GM19372 (cell line): ENCODE measurements at regions not wholly inside any gene's neighbourhood (a gene's known extent, or its start where the extent isn't known, plus 50 kb on each side); places are given as distances from the start of the nearest gene placed in this dataset.

Experiments used
- ATAC-seq: cut with Tn5 transposase; IDR thresholded peaks from one replicate; pipeline ENCODE4 v1.9.1; 2021; ENCODE audit warnings: mild to moderate bottlenecking, low read depth, moderate library complexity; ENCODE audit not compliant: unreplicated experiment

- ATAC-seq, result no peak
These were observed 97.0 kb upstream of the NR4A3 start for GRCh38 chr9:99724640-99725039.

DNA sequence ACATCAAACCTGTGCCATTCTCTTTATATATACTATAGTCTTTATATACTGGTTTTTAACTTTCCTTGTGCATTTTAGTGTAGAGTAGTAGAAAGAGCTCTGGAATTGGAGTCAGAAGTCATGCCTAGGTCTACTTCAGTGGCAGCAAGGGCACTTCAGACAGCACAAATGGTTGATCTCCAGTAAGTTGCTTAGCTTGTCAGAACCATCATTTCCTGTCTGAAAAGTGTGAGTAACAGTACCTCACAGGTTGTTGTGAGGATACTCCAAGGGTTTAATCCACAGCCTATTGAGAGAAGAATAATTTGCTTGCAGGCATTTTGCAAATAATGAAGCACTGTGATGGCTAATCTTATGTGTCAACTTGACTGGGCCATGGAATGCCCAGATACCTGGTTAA, 95.8 kb upstream of the NR4A3 start:
- no peak for ATAC-seq

DNA sequence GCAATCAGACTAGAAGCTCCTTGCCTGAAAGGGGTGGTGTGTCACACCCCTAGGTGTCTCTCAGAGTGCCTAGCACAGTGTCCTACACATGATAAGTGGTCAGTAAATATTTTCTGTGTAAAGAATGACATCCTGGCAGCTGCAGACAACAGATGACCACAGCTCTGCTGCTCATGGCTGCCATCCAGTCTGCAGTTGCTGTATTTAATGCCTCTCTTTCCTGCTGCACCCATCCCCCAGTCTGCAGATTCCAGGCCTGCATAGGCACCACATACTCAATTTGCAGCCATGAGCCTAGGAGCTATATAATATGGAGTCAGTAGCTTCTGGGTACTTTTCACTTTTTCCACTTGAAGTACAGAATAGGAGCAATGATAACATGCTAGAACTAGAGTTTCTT, 94.9 kb upstream of the NR4A3 start:
- no peak for ATAC-seq

- ATAC-seq, result no peak
These were observed 91.6 kb upstream of the NR4A3 start for GRCh38 chr9:99730062-99730461.

DNA sequence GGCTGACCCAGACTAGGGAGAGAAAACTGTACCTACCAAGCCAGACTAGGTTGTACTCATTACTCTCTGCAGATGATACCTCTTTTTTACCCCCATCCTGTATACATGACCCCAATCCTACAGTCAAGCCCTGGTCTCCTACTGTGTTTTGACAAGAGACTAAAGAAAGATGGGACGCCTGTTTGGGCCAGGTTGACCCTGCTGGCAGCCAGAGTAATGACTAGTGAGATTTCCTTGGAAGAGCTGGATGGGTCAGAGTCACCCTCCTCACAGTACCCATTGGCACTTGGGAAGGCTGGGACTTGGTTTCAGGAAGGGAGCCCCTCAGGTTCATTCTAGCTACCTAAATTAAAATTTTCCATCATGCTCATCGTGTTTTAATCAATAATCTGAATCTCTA, 89.7 kb upstream of the NR4A3 start:
- no peak for ATAC-seq

DNA sequence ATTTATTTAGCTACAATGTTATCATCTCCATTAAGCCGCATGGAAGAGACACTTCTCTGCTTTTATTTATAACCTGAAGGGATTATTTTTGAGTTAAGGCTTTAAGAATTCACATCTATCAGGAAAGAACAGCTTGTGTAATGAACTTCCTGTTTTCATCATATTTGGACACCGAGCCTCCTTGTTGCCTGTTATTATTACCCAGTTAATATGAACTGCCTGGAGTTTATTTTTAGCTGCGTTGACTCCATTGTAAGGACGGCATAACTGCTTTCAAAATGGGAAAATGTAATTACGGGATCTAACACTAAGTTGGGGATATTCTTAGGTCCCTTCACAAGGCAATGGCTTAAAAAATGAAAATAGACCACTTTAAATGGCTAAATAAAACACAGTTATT, 89.0 kb upstream of the NR4A3 start:
- ATAC-seq, result no peak

DNA sequence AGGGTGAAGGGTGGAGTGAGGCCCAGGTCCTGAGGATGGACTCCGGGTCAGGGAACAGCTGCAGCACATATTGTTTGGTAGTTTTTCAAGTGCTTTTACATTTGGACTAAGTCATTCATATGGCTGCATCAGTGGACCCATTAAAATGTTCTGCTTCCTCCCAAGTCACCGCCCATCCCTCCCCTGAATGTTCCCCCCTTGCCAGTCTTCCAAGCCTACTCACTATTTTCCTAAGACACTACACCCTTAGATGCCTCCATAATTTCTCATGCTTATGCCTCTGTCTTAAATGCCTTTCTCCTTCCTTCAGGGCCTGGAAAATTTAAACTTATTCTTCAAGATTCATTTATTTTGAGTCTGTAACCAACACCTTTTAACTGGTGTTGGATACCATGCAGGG, 86.6 kb upstream of the NR4A3 start:
- no peak for ATAC-seq

- no peak for ATAC-seq
These were observed 85.4 kb upstream of the NR4A3 start for GRCh38 chr9:99736291-99736690.

- ATAC-seq, result no peak
These were observed 84.0 kb upstream of the NR4A3 start for GRCh38 chr9:99737649-99738048.

DNA sequence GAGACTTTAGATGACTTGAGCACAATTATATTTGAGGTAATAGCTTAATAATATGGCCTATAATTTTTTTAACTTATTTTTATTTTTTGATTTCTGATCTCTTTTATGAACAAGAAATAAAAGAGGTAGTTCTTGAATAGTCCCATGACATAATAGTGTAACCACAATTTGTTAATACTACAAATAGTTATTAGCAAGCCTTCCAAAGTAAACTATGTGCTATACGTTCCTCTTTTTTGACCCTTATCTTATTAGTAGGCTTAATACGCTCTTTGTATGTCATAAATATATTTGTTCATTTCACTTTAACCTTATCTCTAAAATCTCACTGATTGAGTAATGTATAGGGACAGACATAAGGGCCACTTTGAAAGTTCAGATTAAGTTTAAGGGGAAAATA, 78.7 kb upstream of the NR4A3 start:
- no peak for ATAC-seq

DNA sequence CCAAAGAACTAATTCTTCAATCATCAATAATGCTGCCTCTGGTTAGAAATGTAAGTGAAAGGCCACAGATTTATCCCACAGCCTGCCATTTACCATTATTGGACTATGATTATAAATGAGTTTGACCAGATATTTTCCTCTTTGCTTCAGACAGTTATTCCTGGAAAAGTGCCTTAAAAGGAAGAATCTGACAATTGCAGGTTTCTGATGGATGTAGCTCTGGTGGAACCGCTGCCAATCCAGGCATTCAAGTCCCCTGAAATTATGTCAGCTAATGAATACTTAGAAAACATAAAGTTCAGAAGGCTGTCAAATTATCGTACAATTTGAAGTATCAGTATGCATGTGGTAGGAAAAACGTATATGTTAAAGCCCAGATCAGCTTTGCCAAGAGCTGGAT, 78.2 kb upstream of the NR4A3 start:
- ATAC-seq, result no peak

DNA sequence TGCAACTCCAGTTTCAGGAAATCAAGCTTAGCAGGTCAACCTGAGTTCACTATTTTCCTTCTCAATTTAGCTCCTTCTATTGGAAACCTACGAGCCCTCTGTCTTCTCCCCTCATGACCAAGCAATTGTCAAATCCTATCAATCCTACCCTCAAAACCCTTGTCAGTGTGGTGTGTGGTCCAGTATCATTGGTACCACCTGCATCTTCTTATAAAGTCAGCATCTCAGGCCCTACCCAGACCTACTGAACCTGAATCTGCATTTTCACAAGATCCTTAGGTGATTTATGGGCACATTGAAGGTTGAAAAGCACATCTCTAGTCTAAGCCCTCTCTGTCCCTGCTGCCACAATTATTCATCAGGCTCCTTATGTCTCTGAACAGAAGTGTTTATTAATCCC, 77.6 kb upstream of the NR4A3 start:
- no peak for ATAC-seq

DNA sequence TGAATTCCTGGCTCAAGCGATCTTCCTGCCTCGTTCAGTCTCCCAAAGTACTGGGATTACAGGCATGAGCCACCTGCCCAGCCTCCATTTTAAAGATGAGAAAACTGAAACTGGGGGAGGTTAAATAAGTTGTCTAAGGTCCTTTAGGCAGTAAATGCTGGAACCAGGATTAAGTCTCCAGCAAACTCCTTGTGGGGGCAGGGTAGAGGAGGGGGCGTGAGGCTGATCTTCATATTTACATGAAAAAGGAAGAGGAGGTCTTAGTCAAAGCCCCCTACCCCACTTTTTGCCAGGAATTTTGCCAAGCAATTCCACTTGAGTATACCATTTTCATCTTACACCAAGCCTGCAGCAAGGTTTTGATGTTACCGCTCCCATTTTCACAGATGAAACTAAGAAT, 76.6 kb upstream of the NR4A3 start:
- ATAC-seq, result no peak

DNA sequence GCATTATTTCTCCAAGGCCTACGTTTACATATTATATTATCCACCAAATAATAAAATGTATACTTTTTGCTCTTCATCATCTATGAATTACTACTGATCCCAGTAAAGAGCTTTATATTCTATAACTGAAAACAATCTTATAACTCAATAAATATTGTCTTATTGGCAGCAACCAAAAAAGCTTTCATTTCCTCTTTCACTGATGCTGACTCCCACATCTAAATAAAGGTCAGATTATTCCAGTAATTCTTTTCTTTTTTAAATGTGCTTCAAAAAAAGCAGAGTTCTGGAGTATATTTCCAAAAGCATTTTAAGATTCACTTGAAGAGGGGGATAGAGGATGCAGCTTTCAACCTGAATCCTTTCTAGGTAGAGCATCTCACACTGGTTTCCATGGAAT, 75.3 kb upstream of the NR4A3 start:
- no peak for ATAC-seq

- ATAC-seq, result no peak
These were observed 73.4 kb upstream of the NR4A3 start for GRCh38 chr9:99748266-99748665.

- no peak for ATAC-seq
These were observed 73.0 kb upstream of the NR4A3 start for GRCh38 chr9:99748676-99749075.

- ATAC-seq, result no peak
These were observed 72.0 kb upstream of the NR4A3 start for GRCh38 chr9:99749641-99750040.

- no peak for ATAC-seq
These were observed 71.2 kb upstream of the NR4A3 start for GRCh38 chr9:99750526-99750925.

DNA sequence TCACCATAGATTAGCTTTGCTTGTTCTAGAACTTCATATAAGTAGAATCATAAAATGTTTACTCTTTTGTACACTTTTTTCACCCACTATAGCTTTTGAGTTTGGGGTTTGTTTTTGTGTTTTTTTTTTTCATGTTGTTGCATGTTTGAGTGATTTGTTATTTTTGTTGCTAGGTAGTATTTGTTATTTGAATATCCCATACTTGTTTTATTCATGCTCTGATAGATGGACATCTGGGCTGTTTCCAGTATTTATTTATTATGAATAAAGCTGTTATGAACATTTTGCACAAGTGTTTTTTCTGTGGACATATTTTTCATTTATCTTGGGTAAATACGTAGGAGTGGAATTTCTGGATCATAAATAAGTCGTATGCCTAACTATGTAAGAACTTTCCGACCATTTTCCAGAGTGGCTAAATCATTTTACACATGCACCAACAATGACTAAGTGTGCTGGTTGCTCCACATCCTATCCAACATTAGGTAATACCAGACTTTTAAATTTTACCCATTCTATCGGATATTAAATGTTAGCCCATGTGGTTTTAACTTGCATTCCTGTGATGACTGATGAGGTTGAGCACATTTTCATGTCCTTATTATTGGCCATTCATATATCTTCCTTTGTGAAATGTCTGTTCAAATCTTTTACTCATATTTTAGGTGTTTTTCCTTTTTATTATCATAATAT, 69.1 kb upstream of the NR4A3 start:
- no peak for ATAC-seq

GRCh38 chr9:99753436-99753835, 68.2 kb upstream of the NR4A3 start:
- no peak for ATAC-seq

DNA sequence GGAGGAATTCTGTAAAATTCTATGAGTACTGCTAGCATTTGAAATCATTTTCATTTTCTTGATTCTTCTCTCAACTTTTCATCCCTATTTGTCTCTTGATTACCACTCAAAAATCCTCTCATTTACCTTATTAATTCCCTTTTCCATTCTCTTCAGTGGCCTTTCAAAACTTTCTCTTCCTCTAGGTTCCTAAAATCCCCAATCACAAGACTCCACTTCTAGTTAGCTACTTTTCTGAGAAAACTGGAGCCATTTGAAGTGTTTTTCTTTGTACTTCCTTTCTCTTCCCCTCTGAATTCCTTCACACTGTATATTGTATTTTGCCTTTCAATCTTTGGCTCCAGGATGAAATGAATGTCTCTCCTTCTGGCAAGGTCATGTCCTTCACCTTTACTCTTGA, 61.3 kb upstream of the NR4A3 start:
- ATAC-seq, result no peak

DNA sequence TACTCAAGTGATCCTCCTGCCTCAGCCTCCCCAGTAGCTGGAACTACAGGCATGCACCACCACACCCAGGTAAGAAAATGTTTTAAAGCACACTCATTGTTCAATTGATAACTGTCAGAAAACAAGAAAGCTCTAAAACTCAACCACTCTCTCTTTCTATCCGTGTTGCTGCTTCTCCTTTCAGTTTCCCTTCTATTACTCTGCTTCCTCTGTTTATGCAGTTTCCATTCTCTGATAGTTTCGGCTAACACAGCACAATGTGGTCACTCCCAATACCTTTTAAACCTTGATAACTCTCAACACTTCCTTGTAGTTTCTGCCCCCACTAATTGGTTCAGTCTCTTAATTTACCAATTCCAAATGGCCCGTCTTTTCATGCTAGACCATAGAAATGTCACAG, 59.2 kb upstream of the NR4A3 start:
- peak; percentile 99 for ATAC-seq
